Tibial nerve (tissue), 3 donors: ENCODE measurements at regions not wholly inside any gene's neighbourhood (a gene's known extent, or its start where the extent isn't known, plus 50 kb on each side); places are given as distances from the start of the nearest gene placed in this dataset.

Experiments used
- POLR2A ChIP-seq, 2 donors: fragments of 450-650 bp; IDR thresholded peaks; one replicate each; pipeline ENCODE4 v1.6.1; 2017; ENCODE audit warnings: antibody characterized with exemption in 2 of 2, mild to moderate bottlenecking in 2 of 2, moderate library complexity in 2 of 2
- TF ChIP-seq, protein P1 (sequence below), 5 experiments: fragments of 200-600 bp in 3 of 5; fragments of 450-650 bp in 2 of 5; sonication (generic) in 3 of 5; IDR thresholded peaks; one replicate each; pipeline ENCODE4 v1.5.1; 2016 to 2019; ENCODE audit warnings: antibody characterized with exemption in 5 of 5, mild to moderate bottlenecking in 3 of 5, moderate library complexity in 2 of 5

- TF ChIP-seq, protein P1, sequence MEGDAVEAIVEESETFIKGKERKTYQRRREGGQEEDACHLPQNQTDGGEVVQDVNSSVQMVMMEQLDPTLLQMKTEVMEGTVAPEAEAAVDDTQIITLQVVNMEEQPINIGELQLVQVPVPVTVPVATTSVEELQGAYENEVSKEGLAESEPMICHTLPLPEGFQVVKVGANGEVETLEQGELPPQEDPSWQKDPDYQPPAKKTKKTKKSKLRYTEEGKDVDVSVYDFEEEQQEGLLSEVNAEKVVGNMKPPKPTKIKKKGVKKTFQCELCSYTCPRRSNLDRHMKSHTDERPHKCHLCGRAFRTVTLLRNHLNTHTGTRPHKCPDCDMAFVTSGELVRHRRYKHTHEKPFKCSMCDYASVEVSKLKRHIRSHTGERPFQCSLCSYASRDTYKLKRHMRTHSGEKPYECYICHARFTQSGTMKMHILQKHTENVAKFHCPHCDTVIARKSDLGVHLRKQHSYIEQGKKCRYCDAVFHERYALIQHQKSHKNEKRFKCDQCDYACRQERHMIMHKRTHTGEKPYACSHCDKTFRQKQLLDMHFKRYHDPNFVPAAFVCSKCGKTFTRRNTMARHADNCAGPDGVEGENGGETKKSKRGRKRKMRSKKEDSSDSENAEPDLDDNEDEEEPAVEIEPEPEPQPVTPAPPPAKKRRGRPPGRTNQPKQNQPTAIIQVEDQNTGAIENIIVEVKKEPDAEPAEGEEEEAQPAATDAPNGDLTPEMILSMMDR (IDR thresholded peaks at IDR 0.05): no peak
- TF ChIP-seq POLR2A (IDR thresholded peaks at IDR 0.05): no peak
Observed at GRCh38 chr1:104064399-104064798, 314.7 kb downstream of the AMY1C start.
